Hematopoietic multipotent progenitor cell treated with erythropoietin and hydrocortisone succinate and interleukin-3 and kit ligand, for 4 days (in vitro differentiated cells): ENCODE measurements at regions not wholly inside any gene's neighbourhood (a gene's known extent, or its start where the extent isn't known, plus 50 kb on each side); places are given as distances from the start of the nearest gene placed in this dataset.
"Not testable (repeated sequence)": the region's sequence is repeated elsewhere in the genome, so short reads cannot be mapped to it uniquely, and the experiment has no call there.

Source experiments
- DNase-seq: peaks from one replicate; pipeline ENCODE4 v3.0.0-alpha.2; 2015

DNA sequence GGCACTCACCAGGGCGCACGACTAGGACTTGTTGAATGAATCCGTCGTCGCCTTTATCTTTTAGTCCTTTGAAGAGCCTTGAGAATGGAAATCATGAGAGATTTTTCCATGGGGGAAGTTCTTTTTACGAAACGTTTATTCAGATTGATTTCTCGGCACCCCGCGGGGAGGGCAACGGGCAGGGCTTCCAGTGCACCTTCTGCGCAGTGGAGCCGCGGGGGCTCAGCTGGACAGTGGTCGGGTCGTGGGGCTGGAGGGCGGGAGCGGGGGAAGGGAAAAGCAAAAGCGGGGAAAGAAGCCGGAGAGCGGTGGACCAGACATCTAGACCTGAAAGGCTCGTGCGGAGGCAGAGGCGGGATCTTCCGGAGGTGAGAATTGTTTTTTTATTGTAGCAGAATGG, 50.6 kb upstream of the NBPF20 start:
- not testable (repeated sequence) for DNase-seq

DNA sequence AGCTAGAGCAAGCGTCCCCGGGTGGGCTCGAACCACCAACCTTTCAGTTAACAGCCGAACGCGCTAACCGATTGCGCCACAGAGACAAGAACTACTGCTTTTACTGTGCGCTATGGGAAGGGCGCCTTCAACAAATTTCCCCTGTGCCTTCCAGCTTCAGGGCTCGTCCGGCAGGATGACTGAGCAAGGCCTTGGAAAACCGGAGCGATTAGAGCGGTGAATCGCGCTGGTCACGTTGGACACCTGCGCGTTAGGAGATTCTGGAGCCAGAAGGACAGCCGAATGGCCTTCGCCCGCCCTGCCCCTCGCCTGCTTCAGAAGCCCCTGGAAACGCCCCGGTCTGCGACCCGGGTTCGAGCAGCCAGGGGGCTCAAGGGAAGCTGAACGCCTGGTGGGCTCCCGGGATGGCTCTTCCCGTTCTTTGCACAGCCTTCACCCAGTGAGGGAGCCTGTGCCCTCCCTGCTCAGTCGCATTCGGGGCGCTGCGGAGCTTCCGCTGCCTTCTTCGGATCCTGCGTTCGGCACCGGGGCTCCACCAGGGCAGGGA, 50.0 kb upstream of the NBPF20 start:
- not testable (repeated sequence) for DNase-seq
